H9 (cell line): ENCODE measurements at regions not wholly inside any gene's neighbourhood (a gene's known extent, or its start where the extent isn't known, plus 50 kb on each side); places are given as distances from the start of the nearest gene placed in this dataset.

Experiments
- DNase-seq: peaks from one replicate; pipeline ENCODE4 v3.0.0-alpha.2; 2017
- H2AFZ ChIP-seq: one replicate; pipeline ENCODE4 v1.6.1; 2013; ENCODE audit warnings: mild to moderate bottlenecking, low read length, control low read depth, moderate library complexity
- H2AK5ac ChIP-seq: 2 replicates; pipeline ENCODE4 v1.6.1; 2013; ENCODE audit warnings: low read length, control low read depth, mixed read lengths; ENCODE audit not compliant: insufficient read length
- H2BK120ac ChIP-seq: one replicate; pipeline ENCODE4 v1.6.1; 2013; ENCODE audit warnings: low read depth, mild to moderate bottlenecking, low read length, control low read depth, inconsistent platforms; ENCODE audit not compliant: poor library complexity, severe bottlenecking
- H2BK12ac ChIP-seq: 2 replicates; pipeline ENCODE4 v1.6.1; 2013; ENCODE audit warnings: low read length, control low read depth, mixed read lengths, low read depth; ENCODE audit not compliant: insufficient read length
- H2BK15ac ChIP-seq: 2 replicates; pipeline ENCODE4 v1.6.1; 2013; ENCODE audit warnings: low read depth, low read length, control low read depth
- H2BK20ac ChIP-seq: one replicate; pipeline ENCODE4 v1.6.1; 2013; ENCODE audit warnings: low read depth, mild to moderate bottlenecking, low read length, control low read depth, inconsistent platforms; ENCODE audit not compliant: poor library complexity, severe bottlenecking
- H2BK5ac ChIP-seq: 2 replicates; pipeline ENCODE4 v1.6.1; 2013; ENCODE audit warnings: low read length, control low read depth, mixed read lengths; ENCODE audit not compliant: insufficient read length
- H3K14ac ChIP-seq: 2 replicates; pipeline ENCODE4 v1.6.1; 2013; ENCODE audit warnings: low read length, control low read depth; ENCODE audit not compliant: insufficient read depth
- H3K18ac ChIP-seq: 2 replicates; pipeline ENCODE4 v1.6.1; 2013; ENCODE audit warnings: low read depth, mild to moderate bottlenecking, mixed read lengths, low read length, control low read depth; ENCODE audit not compliant: insufficient read length
- H3K23ac ChIP-seq: 2 replicates; pipeline ENCODE4 v1.6.1; 2013; ENCODE audit warnings: low read length, control low read depth, mixed read lengths, low read depth; ENCODE audit not compliant: insufficient read length
- H3K23me2 ChIP-seq: 2 replicates; pipeline ENCODE4 v1.6.1; 2013; ENCODE audit warnings: low read depth, mild to moderate bottlenecking, mixed read lengths, low read length, control low read depth; ENCODE audit not compliant: insufficient read length, poor library complexity, severe bottlenecking
- H3K27ac ChIP-seq: 2 replicates; pipeline ENCODE4 v1.5.1; 2013; ENCODE audit warnings: low read length, control low read depth, mixed read lengths, low read depth; ENCODE audit not compliant: insufficient read length
- H3K27me3 ChIP-seq: 2 replicates; pipeline ENCODE4 v1.6.1; 2013; ENCODE audit warnings: low read length, control low read depth, inconsistent platforms; ENCODE audit not compliant: insufficient read depth
- H3K4ac ChIP-seq: 2 replicates; pipeline ENCODE4 v1.6.1; 2013; ENCODE audit warnings: low read depth, mild to moderate bottlenecking, control low read depth, inconsistent platforms, low read length, moderate library complexity
- H3K4me1 ChIP-seq: 2 replicates; pipeline ENCODE4 v1.6.1; 2013; ENCODE audit warnings: low read length, control low read depth, inconsistent platforms; ENCODE audit not compliant: insufficient read depth
- H3K4me2 ChIP-seq: 2 replicates; pipeline ENCODE4 v1.6.1; 2013; ENCODE audit warnings: low read length, control low read depth, mixed read lengths; ENCODE audit not compliant: insufficient read length, insufficient read depth
- H3K56ac ChIP-seq: 2 replicates; pipeline ENCODE4 v1.6.1; 2013; ENCODE audit warnings: low read depth, mild to moderate bottlenecking, mixed read lengths, low read length, control low read depth; ENCODE audit not compliant: insufficient read length
- H3K79me1 ChIP-seq: 2 replicates; pipeline ENCODE4 v1.6.1; 2013; ENCODE audit warnings: low read depth, mild to moderate bottlenecking, moderate library complexity, low read length, control low read depth, inconsistent platforms; ENCODE audit not compliant: insufficient read depth, poor library complexity, severe bottlenecking
- H3K79me2 ChIP-seq: 2 replicates; pipeline ENCODE4 v1.6.1; 2013; ENCODE audit warnings: low read length, control low read depth, inconsistent platforms; ENCODE audit not compliant: insufficient read depth
- H3K9ac ChIP-seq: 2 replicates; pipeline ENCODE4 v1.6.1; 2013; ENCODE audit warnings: low read length, control low read depth, mixed read lengths; ENCODE audit not compliant: insufficient read length; ENCODE audit errors: extremely low read depth
- H3K9me3 ChIP-seq: one replicate; pipeline ENCODE4 v1.6.1; 2013; ENCODE audit warnings: low read depth, low read length, inconsistent platforms; ENCODE audit not compliant: control insufficient read depth
- H3T11ph ChIP-seq: one replicate; pipeline ENCODE4 v1.6.1; 2013; ENCODE audit warnings: mild to moderate bottlenecking, low read length, control low read depth, inconsistent platforms
- H4K20me1 ChIP-seq: one replicate; pipeline ENCODE4 v1.6.1; 2013; ENCODE audit not compliant: control insufficient read depth, insufficient read length, insufficient read depth
- H4K5ac ChIP-seq: 2 replicates; pipeline ENCODE4 v1.6.1; 2013; ENCODE audit warnings: low read depth, mild to moderate bottlenecking, mixed read lengths, low read length, control low read depth; ENCODE audit not compliant: insufficient read length
- H4K8ac ChIP-seq: replicated peaks from 2 replicates; pipeline ENCODE4 v1.6.1; 2013; ENCODE audit warnings: low read length, control low read depth, mixed read lengths, low read depth; ENCODE audit not compliant: insufficient read length
- H4K91ac ChIP-seq: 2 replicates; pipeline ENCODE4 v1.6.1; 2013; ENCODE audit warnings: low read depth, mild to moderate bottlenecking, moderate library complexity, mixed read lengths, low read length, control low read depth; ENCODE audit not compliant: insufficient read length
- H3K27ac Mint-ChIP-seq, 3 experiments: 2 replicates in 2 of 3; 3 replicates in 1 of 3; pipeline ENCODE4 v1.8.0; 2020 to 2021; ENCODE audit warnings: mixed read lengths in 3 of 3, mild to moderate bottlenecking in 1 of 3, moderate library complexity in 1 of 3
- H3K27me3 Mint-ChIP-seq: 2 replicates; pipeline ENCODE4 v1.8.0; 2021; ENCODE audit warnings: low read depth, mild to moderate bottlenecking, moderate library complexity, mixed read lengths
- H3K36me3 Mint-ChIP-seq, 3 experiments: 2 replicates in 2 of 3; 3 replicates in 1 of 3; pipeline ENCODE4 v1.8.0; 2020 to 2021; ENCODE audit warnings: low read depth in 3 of 3, mixed read lengths in 3 of 3; ENCODE audit not compliant: insufficient read depth in 1 of 3
- H3K4me1 Mint-ChIP-seq, 2 experiments: 2 replicates each; pipeline ENCODE4 v1.8.0; 2020; ENCODE audit warnings: mixed read lengths in 2 of 2
- H3K4me3 Mint-ChIP-seq, 2 experiments: 2 replicates in 1 of 2; 3 replicates in 1 of 2; pipeline ENCODE4 v1.8.0; 2020 to 2021; ENCODE audit warnings: mild to moderate bottlenecking in 2 of 2, mixed read lengths in 2 of 2, moderate library complexity in 1 of 2
- H3K9me3 Mint-ChIP-seq, 2 experiments: 2 replicates in 1 of 2; 3 replicates in 1 of 2; pipeline ENCODE4 v1.8.0; 2020; ENCODE audit warnings: mild to moderate bottlenecking in 2 of 2, mixed read lengths in 2 of 2, moderate library complexity in 1 of 2
- CTCF ChIP-seq: fragments of 200-600 bp; sonication (generic); conservative IDR thresholded peaks from 3 replicates; pipeline ENCODE4 v1.8.0; 2021; ENCODE audit warnings: antibody characterized with exemption, mild to moderate bottlenecking
- WGBS: extraction: QIAGEN DNeasy Blood & Tissue Kit; methylation state at CpG from one replicate; pipeline ENCODE4 v1.1.7; 2013; ENCODE audit warnings: missing lambda C conversion rate, low lambda C conversion rate, mixed read lengths; ENCODE audit not compliant: insufficient read length; ENCODE audit errors: extremely low coverage; 5-methylcytosine and 5-hydroxymethylcytosine counted together

GRCh38 chr12:105910030-105910429, 228.7 kb downstream of the NUAK1 start:
- Histone ChIP-seq H3K4ac (no peak overlapping the region), H3K79me1 (no peaks in the 10 kb centered on the region), H3K9me3 (no peaks in the 10 kb centered on the region), H3K23ac (no peak overlapping the region), H4K8ac (no peak overlapping the region), H3K79me2 (no peaks in the 10 kb centered on the region), H3K27me3 (no peaks in the 10 kb centered on the region), H3K23me2 (no peaks in the 10 kb centered on the region), H4K20me1 (no peaks in the 10 kb centered on the region), H3K27ac (no peak overlapping the region), H2AK5ac (no peak overlapping the region), H3K4me2 (no peak overlapping the region), H3T11ph (no peak overlapping the region), H4K5ac (no peak overlapping the region), H2BK20ac (no peak overlapping the region), H2AFZ (no peak overlapping the region), H3K18ac (no peak overlapping the region), H2BK5ac (no peak overlapping the region), H3K14ac (no peak overlapping the region), H2BK120ac (no peak overlapping the region), H3K9ac (no peak overlapping the region), H3K56ac (no peak overlapping the region), H4K91ac (no peak overlapping the region), H2BK12ac (no peak overlapping the region), H3K4me1 (no peaks in the 10 kb centered on the region), H2BK15ac (no peak overlapping the region)
- Mint-ChIP-seq H3K27ac (no peak overlapping the region), H3K4me3 (no peak overlapping the region), H3K27me3 (peaks cover 2% of the 10 kb centered on the region), H3K36me3 (no peaks in the 10 kb centered on the region; a peak in 1 of 7 replicates), H3K4me1 (no peaks in the 10 kb centered on the region), H3K9me3 (no peaks in the 10 kb centered on the region; a peak in 1 of 5 replicates)
- no peak for TF ChIP-seq CTCF
- DNase-seq, result no peak
- no CpG with 5 or more reads among the region's 3 CpGs for whole genome bisulfite sequencing
